ENCODE measurements at regions not wholly inside any gene's neighbourhood (a gene's known extent, or its start where the extent isn't known, plus 50 kb on each side); places are given as distances from the start of the nearest gene placed in this dataset.

DNA sequence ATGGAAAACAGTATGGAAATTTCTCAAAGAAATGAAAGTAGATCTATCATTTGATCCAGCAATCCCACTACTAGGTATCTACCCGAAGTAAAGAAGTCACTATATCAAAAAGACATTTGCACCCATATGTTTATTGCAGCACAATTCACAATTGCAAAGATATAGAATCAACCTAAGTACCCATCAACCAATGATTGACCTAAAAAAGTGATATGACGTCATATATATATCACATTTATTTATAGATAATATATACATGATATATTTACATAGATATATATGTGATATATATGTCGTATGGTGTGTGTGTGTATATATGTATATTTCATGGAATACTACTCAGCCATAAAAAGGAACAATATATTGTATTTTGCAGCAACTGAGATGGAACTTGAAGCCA lies 188.3 kb upstream of the ARHGAP42 start:
- no peaks in the 10 kb centered on the region for H3K23me2 ChIP-seq (ENCODE audit: low read depth, low read length)
- H2BK20ac ChIP-seq (ENCODE audit: low read length) = no peak overlapping the region
- H4K91ac ChIP-seq (replicated peaks; ENCODE audit: insufficient read length, low read length) = no peak overlapping the region
- no peak overlapping the region for H3K4me3 ChIP-seq (ENCODE audit: extremely low read depth in 1 of 4, insufficient read depth in 2 of 4, low read depth in 3 of 4, low read length in 4 of 4)
- H3K79me1 ChIP-seq (ENCODE audit: low read depth, low read length) = no peaks in the 10 kb centered on the region
- no peak overlapping the region for H4K5ac ChIP-seq (ENCODE audit: insufficient read length, low read depth, low read length)
- H4K8ac ChIP-seq (ENCODE audit: extremely low read depth, insufficient read depth, low read length) = no peak overlapping the region
- no peak overlapping the region for H3K14ac ChIP-seq (ENCODE audit: insufficient read length)
- no peaks in the 10 kb centered on the region for H4K20me1 ChIP-seq (replicated peaks in 1 of 2; ENCODE audit: control insufficient read depth in 1 of 2, insufficient read depth in 2 of 2, low read length in 2 of 2)
- no peak overlapping the region for H2AFZ ChIP-seq (ENCODE audit: low read length)
- H3K4me2 ChIP-seq (ENCODE audit: insufficient read depth in 1 of 2, low read depth in 2 of 2, low read length in 2 of 2) = no peak overlapping the region
- ChIA-PET CTCF (ENCODE audit: partially characterized antibody) (no interaction called here), POLR2A (ENCODE audit: partially characterized antibody) (no interaction called here)
- H3K9me3 ChIP-seq (ENCODE audit: insufficient read depth in 2 of 2, low read depth in 1 of 2, low read length in 1 of 2) = 0 out of 4 replicates have a peak, but pooled peaks cover 0 to 2% of the 10 kb centered on the region in 2 experiments
- no peaks in the 10 kb centered on the region for H3K36me3 ChIP-seq (ENCODE audit: control insufficient read depth in 2 of 4, insufficient read depth in 4 of 4, low read length in 3 of 4)
- no peak overlapping the region for H2AK5ac ChIP-seq (ENCODE audit: low read depth, low read length)
- no peak overlapping the region for H2BK5ac ChIP-seq (ENCODE audit: low read depth, low read length)
- H3K79me2 ChIP-seq (ENCODE audit: control insufficient read depth in 1 of 2, insufficient read depth in 2 of 2, low read length in 2 of 2) = no peaks in the 10 kb centered on the region
- H3K27me3 ChIP-seq (replicated peaks in 1 of 4; ENCODE audit: control insufficient read depth in 3 of 4, extremely low read depth in 1 of 4, insufficient read depth in 3 of 4, low read length in 3 of 4) = no peaks in the 10 kb centered on the region
- H2BK120ac ChIP-seq (replicated peaks; ENCODE audit: low read depth, low read length) = no peak overlapping the region
- no peak overlapping the region for H3K9ac ChIP-seq (replicated peaks in 1 of 4; ENCODE audit: extremely low read depth in 1 of 4, low read depth in 3 of 4, low read length in 3 of 4)
- no peak overlapping the region for H3K27ac ChIP-seq (ENCODE audit: low read depth, low read length)
- H3K4ac ChIP-seq (replicated peaks; ENCODE audit: insufficient read length, low read depth, low read length) = no peak overlapping the region
- H3K18ac ChIP-seq (ENCODE audit: extremely low read depth, low read length) = no peak overlapping the region
- H3K23ac ChIP-seq (ENCODE audit: insufficient read length) = no peak overlapping the region
- no peak overlapping the region for H2BK12ac ChIP-seq (ENCODE audit: low read depth, low read length)
- H3K4me1 ChIP-seq (replicated peaks in 1 of 4; ENCODE audit: control insufficient read depth in 3 of 4, insufficient read depth in 4 of 4, low read length in 3 of 4) = no peaks in the 10 kb centered on the region
- no peak for DNase-seq (ENCODE audit: low read depth in 1 of 2, low spot score in 2 of 2)
- WGBS, 2 experiments (ENCODE audit: extremely low coverage in 1 of 2, insufficient coverage in 1 of 2, insufficient read length in 1 of 2, insufficient replicate concordance in 2 of 2, low coverage in 1 of 2, low lambda C conversion rate in 2 of 2, missing lambda C conversion rate in 1 of 2) = 92% methylated on average over 3 of the region's 3 CpGs; no CpG with 5 or more reads in 1 of the 2 experiments
- H2BK15ac ChIP-seq (ENCODE audit: low read length) = no peak overlapping the region
- no peak for TF ChIP-seq PHF8 (conservative IDR thresholded peaks at IDR 0.05; ENCODE audit: low read depth, low read length)
- no peak for TF ChIP-seq CTBP2 (IDR thresholded peaks at IDR 0.05; ENCODE audit: borderline replicate concordance, insufficient read depth, insufficient read length, low read length)
- TF ChIP-seq RAD21 (IDR thresholded peaks at IDR 0.05 in 1 of 2, conservative IDR thresholded peaks at IDR 0.05 in 1 of 2; ENCODE audit: low read depth in 2 of 2, low read length in 2 of 2) = no peak
- TF ChIP-seq MAFK (IDR thresholded peaks at IDR 0.05; ENCODE audit: low read depth, low read length) = no peak
- no peak for TF ChIP-seq GABPA (IDR thresholded peaks at IDR 0.05; ENCODE audit: borderline replicate concordance, insufficient read depth, low read length)
- TF ChIP-seq EP300 (IDR thresholded peaks at IDR 0.05; ENCODE audit: borderline replicate concordance in 1 of 2, low read depth in 2 of 2, low read length in 2 of 2) = no peak
- no peak for TF ChIP-seq CBX5 (IDR thresholded peaks at IDR 0.05; ENCODE audit: low read depth, low read length)
- TF ChIP-seq SP4 (IDR thresholded peaks at IDR 0.05; ENCODE audit: low read length) = no peak
- no peak for TF ChIP-seq TCF12 (IDR thresholded peaks at IDR 0.05; ENCODE audit: low read depth, low read length)
- no peak for FAIRE-seq
- H3K56ac ChIP-seq (replicated peaks; ENCODE audit: insufficient read length, low read depth, low read length) = no peak overlapping the region
